Caco-2 (cell line): ENCODE measurements at regions not wholly inside any gene's neighbourhood (a gene's known extent, or its start where the extent isn't known, plus 50 kb on each side); places are given as distances from the start of the nearest gene placed in this dataset.

Experiments
- BruUV-seq: library from RNA; stranded (reverse); fragments of 400-500 nt; replicated peaks from 2 replicates; lab custom pipeline; 2021; lab: Mats Ljungman, UMichigan
- CTCF ChIA-PET: fragments of 300-600 bp; sonication (Branson Sonifier 250); formaldehyde crosslinking; loops from one replicate; lab custom pipeline; 2022; ENCODE audit warnings: antibody characterized with exemption; lab: Charles Lee
- POLR2A ChIA-PET: fragments of 300-600 bp; sonication (Branson Sonifier 250); formaldehyde crosslinking; loops from one replicate; lab custom pipeline; 2022; ENCODE audit warnings: antibody characterized with exemption; lab: Charles Lee
- DNase-seq, 2 experiments: peaks; one replicate each; pipeline versions ENCODE4 v3.0.0 to v3.0.0-alpha.2; 2020 to 2022
- H3K27me3 ChIP-seq: replicated peaks from 2 replicates; pipeline ENCODE4 v1.6.0; 2011; ENCODE audit warnings: low read length; ENCODE audit not compliant: control insufficient read depth, insufficient read depth
- H3K36me3 ChIP-seq: 2 replicates; pipeline ENCODE4 v1.5.1; 2011; ENCODE audit warnings: low read length; ENCODE audit not compliant: control insufficient read depth, insufficient read depth
- H3K4me1 ChIP-seq: fragments of 250-450 bp; sonication (Bioruptor Pico); 2 replicates; pipeline ENCODE4 v1.5.1; 2020; ENCODE audit warnings: mild to moderate bottlenecking
- H3K4me3 ChIP-seq: 2 replicates; pipeline ENCODE4 v1.5.1; 2011; ENCODE audit warnings: low read depth, mild to moderate bottlenecking, control low read depth, low read length
- H3K9me3 ChIP-seq: fragments of 250-450 bp; sonication (Bioruptor Pico); 2 replicates; pipeline ENCODE4 v1.5.1; 2020; ENCODE audit warnings: mild to moderate bottlenecking, moderate library complexity
- H3K27ac Mint-ChIP-seq: one replicate; pipeline ENCODE4 v1.8.0; 2022; ENCODE audit warnings: mixed read lengths; ENCODE audit not compliant: unreplicated experiment
- H3K27me3 Mint-ChIP-seq: one replicate; pipeline ENCODE4 v1.8.0; 2022; ENCODE audit warnings: mixed read lengths; ENCODE audit not compliant: insufficient read depth, unreplicated experiment
- H3K36me3 Mint-ChIP-seq: one replicate; pipeline ENCODE4 v1.8.0; 2022; ENCODE audit warnings: mild to moderate bottlenecking, mixed read lengths; ENCODE audit not compliant: insufficient read depth, unreplicated experiment
- H3K4me1 Mint-ChIP-seq: one replicate; pipeline ENCODE4 v1.8.0; 2022; ENCODE audit warnings: low read depth, mixed read lengths; ENCODE audit not compliant: unreplicated experiment
- H3K4me3 Mint-ChIP-seq: one replicate; pipeline ENCODE4 v1.8.0; 2022; ENCODE audit warnings: mild to moderate bottlenecking, moderate library complexity, mixed read lengths; ENCODE audit not compliant: unreplicated experiment
- H3K9me3 Mint-ChIP-seq: one replicate; pipeline ENCODE4 v1.8.0; 2022; ENCODE audit warnings: mixed read lengths; ENCODE audit not compliant: unreplicated experiment
- CTCF ChIP-seq, 2 experiments: fragments of 200-600 bp in 1 of 2; IDR thresholded peaks; 1 replicate in 1 of 2; 2 replicates in 1 of 2; pipeline versions ENCODE4 v1.5.1 to v1.8.0; 2011 to 2022; ENCODE audit warnings: antibody characterized with exemption in 1 of 2, control low read depth in 1 of 2, inconsistent platforms in 1 of 2, low read depth in 1 of 2, low read length in 1 of 2, mild to moderate bottlenecking in 1 of 2, moderate library complexity in 1 of 2; ENCODE audit not compliant: insufficient read depth in 1 of 2, severe bottlenecking in 1 of 2, unreplicated experiment in 1 of 2
- intact Hi-C: fragments of 100-400 bp; cut with micrococcal nuclease; formaldehyde crosslinking; loops from one replicate; pipeline ENCODE4 v1.10.0; 2022; ENCODE audit not compliant: unreplicated experiment

GRCh38 chr12:105482951-105483350 is 152.5 kb downstream of the C12orf75 start:
- Mint-ChIP-seq H3K27me3 (no peaks in the 10 kb centered on the region), H3K4me1 (peaks cover 46% of the 10 kb centered on the region), H3K4me3 (no peak overlapping the region), H3K9me3 (peaks cover 9% of the 10 kb centered on the region), H3K36me3 (no peaks in the 10 kb centered on the region), H3K27ac (no peak overlapping the region)
- ChIA-PET CTCF (no interaction called here), POLR2A (no interaction called here)
- BruUV-seq = no TSS peak
- no peak for DNase-seq
- Histone ChIP-seq H3K9me3 (no peaks in the 10 kb centered on the region), H3K27me3 (no peaks in the 10 kb centered on the region), H3K4me1 (peaks cover 40% of the 10 kb centered on the region), H3K4me3 (no peak overlapping the region), H3K36me3 (no peaks in the 10 kb centered on the region)
- no peak for TF ChIP-seq CTCF (IDR thresholded peaks at IDR 0.05; ENCODE audit: insufficient read depth in 1 of 2, low read depth in 1 of 2, low read length in 1 of 2, severe bottlenecking in 1 of 2, unreplicated experiment in 1 of 2)
- intact Hi-C loops = no loop called here

GRCh38 chr12:105483691-105484090 is 153.2 kb downstream of the C12orf75 start:
- H3K27me3 ChIP-seq = no peaks in the 10 kb centered on the region
- DNase-seq = no peak
- BruUV-seq = no TSS peak
- no peaks in the 10 kb centered on the region for H3K9me3 ChIP-seq
- no peak overlapping the region for H3K27ac Mint-ChIP-seq
- no peak overlapping the region for H3K4me3 Mint-ChIP-seq
- H3K4me1 ChIP-seq = peaks cover 40% of the 10 kb centered on the region
- TF ChIP-seq CTCF (IDR thresholded peaks at IDR 0.05; ENCODE audit: insufficient read depth in 1 of 2, low read depth in 1 of 2, low read length in 1 of 2, severe bottlenecking in 1 of 2, unreplicated experiment in 1 of 2) = no peak
- CTCF ChIA-PET = no interaction called here
- intact Hi-C loops = no loop called here
- no peaks in the 10 kb centered on the region for H3K27me3 Mint-ChIP-seq
- H3K4me1 Mint-ChIP-seq = peaks cover 46% of the 10 kb centered on the region
- H3K9me3 Mint-ChIP-seq = peaks cover 9% of the 10 kb centered on the region
- POLR2A ChIA-PET = no interaction called here
- H3K36me3 Mint-ChIP-seq = no peaks in the 10 kb centered on the region
- H3K4me3 ChIP-seq = no peak overlapping the region
- H3K36me3 ChIP-seq = no peaks in the 10 kb centered on the region

GRCh38 chr12:105485321-105485910 is 154.9 kb downstream of the C12orf75 start:
- no TSS peak for BruUV-seq
- no peak for TF ChIP-seq CTCF (IDR thresholded peaks at IDR 0.05; ENCODE audit: insufficient read depth in 1 of 2, low read depth in 1 of 2, low read length in 1 of 2, severe bottlenecking in 1 of 2, unreplicated experiment in 1 of 2)
- Mint-ChIP-seq H3K9me3 (peaks cover 9% of the 10 kb centered on the region), H3K4me1 (peaks cover 32% of the 10 kb centered on the region), H3K36me3 (no peaks in the 10 kb centered on the region), H3K27me3 (no peaks in the 10 kb centered on the region), H3K27ac (peak overlapping the region; percentile 86), H3K4me3 (no peak overlapping the region)
- POLR2A ChIA-PET = no interaction called here
- peak; percentile 36 to 58 for DNase-seq
- no peaks in the 10 kb centered on the region for H3K9me3 ChIP-seq
- CTCF ChIA-PET = interaction anchor here (0.5 kb wide), 1 partner anchor 484 kb away, joined by 3 read pairs; no protein-coding TSS in a partner anchor
- peaks cover 24% of the 10 kb centered on the region for H3K4me1 ChIP-seq
- no peaks in the 10 kb centered on the region for H3K27me3 ChIP-seq
- no peak overlapping the region for H3K4me3 ChIP-seq
- no peaks in the 10 kb centered on the region for H3K36me3 ChIP-seq
- intact Hi-C loops = no loop called here
